ENCODE measurements at regions not wholly inside any gene's neighbourhood (a gene's known extent, or its start where the extent isn't known, plus 50 kb on each side); places are given as distances from the start of the nearest gene placed in this dataset.

DNA sequence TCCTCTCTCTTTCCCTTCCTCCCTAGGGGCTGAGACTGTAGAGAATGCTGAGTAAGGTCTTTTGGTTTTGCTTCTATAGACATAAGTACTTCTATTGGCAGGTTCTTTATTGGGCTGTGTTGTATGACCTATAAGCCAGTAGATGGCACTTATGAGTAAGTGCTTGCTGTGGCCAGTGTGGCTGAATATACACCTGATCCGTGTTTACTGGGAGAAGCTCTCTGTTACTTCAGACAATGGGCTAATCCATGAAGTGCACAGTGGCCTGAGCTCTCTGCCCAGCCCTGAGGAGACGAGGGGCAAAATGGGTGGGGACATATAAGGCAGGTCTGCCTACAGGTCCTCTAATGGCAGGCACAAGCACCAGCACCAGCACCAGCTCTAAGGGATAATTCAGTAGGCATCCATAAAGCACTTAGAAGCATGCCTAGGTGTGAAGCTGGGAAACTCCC is 610.3 kb downstream of the RNF144B start:
- DNase-seq (ENCODE audit: low read depth, low spot score): peak; percentile 15
- Histone ChIP-seq H3K9me3 (ENCODE audit: insufficient read depth, low read length) (no peaks in the 10 kb centered on the region), H3K4me3 (ENCODE audit: insufficient read length, low read depth) (no peak overlapping the region), H3K9ac (ENCODE audit: insufficient read length, low read depth) (no peak overlapping the region), H3K27me3 (ENCODE audit: insufficient read depth, insufficient read length) (no peaks in the 10 kb centered on the region), H3K4me1 (ENCODE audit: insufficient read depth, insufficient read length) (no peaks in the 10 kb centered on the region), H3K36me3 (ENCODE audit: insufficient read depth, insufficient read length, low read length) (no peaks in the 10 kb centered on the region)
- TF ChIP-seq YY1 (IDR thresholded peaks at IDR 0.05; ENCODE audit: insufficient read depth, insufficient read length) (no peak), SUZ12 (IDR thresholded peaks at IDR 0.05; ENCODE audit: extremely low read depth, insufficient read depth, insufficient read length) (no peak), ZNF274 (IDR thresholded peaks at IDR 0.05; ENCODE audit: low read depth, low read length) (no peak)

DNA sequence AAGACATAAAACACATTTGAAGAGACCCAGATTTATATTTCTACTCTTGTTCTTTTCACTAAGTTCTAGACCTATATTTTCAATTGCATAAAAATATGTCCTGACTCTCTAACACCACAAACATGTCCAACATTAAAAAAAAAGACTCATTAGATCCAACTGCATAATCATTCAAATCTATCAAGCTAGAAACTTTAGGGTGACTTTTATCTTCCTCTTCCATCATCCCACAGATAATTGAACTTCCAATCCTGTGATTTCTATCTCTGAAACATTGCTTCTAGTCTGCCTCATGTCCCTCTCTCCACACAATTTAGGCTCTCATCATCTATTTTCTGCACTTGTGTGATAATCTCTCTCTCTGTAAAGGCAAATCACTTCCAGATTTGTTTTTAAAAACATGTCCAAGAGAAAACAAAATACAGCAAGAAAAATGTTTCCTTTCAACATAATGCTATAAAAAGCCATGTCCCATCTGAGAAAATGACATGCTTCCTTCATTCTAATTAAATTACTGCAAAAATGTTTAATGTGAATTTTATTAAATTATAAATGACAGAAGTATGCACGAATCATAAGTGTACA is 615.9 kb downstream of the RNF144B start:
- H3K36me3 ChIP-seq (ENCODE audit: insufficient read depth, insufficient read length, low read length): no peaks in the 10 kb centered on the region
- no peaks in the 10 kb centered on the region for H3K9me3 ChIP-seq (ENCODE audit: insufficient read depth, low read length)
- no peaks in the 10 kb centered on the region for H3K27me3 ChIP-seq (ENCODE audit: insufficient read depth, insufficient read length)
- no peaks in the 10 kb centered on the region for H3K4me1 ChIP-seq (ENCODE audit: insufficient read depth, insufficient read length)
- H3K4me3 ChIP-seq (ENCODE audit: insufficient read length, low read depth): no peak overlapping the region
- H3K9ac ChIP-seq (ENCODE audit: insufficient read length, low read depth): no peak overlapping the region
- TF ChIP-seq SUZ12 (IDR thresholded peaks at IDR 0.05; ENCODE audit: extremely low read depth, insufficient read depth, insufficient read length): no peak
- TF ChIP-seq YY1 (IDR thresholded peaks at IDR 0.05; ENCODE audit: insufficient read depth, insufficient read length): no peak
- TF ChIP-seq ZNF274 (IDR thresholded peaks at IDR 0.05; ENCODE audit: low read depth, low read length): no peak
- DNase-seq (ENCODE audit: low read depth, low spot score): no peak

- Histone ChIP-seq H3K9me3 (ENCODE audit: insufficient read depth, low read length) (no peaks in the 10 kb centered on the region), H3K4me3 (ENCODE audit: insufficient read length, low read depth) (no peak overlapping the region), H3K27me3 (ENCODE audit: insufficient read depth, insufficient read length) (no peaks in the 10 kb centered on the region), H3K4me1 (ENCODE audit: insufficient read depth, insufficient read length) (no peaks in the 10 kb centered on the region), H3K36me3 (ENCODE audit: insufficient read depth, insufficient read length, low read length) (no peaks in the 10 kb centered on the region), H3K9ac (ENCODE audit: insufficient read length, low read depth) (no peak overlapping the region)
- TF ChIP-seq SUZ12 (IDR thresholded peaks at IDR 0.05; ENCODE audit: extremely low read depth, insufficient read depth, insufficient read length): no peak
- TF ChIP-seq YY1 (IDR thresholded peaks at IDR 0.05; ENCODE audit: insufficient read depth, insufficient read length): no peak
- TF ChIP-seq ZNF274 (IDR thresholded peaks at IDR 0.05; ENCODE audit: low read depth, low read length): no peak
- DNase-seq (ENCODE audit: low read depth, low spot score): no peak
These were observed 617.0 kb downstream of the RNF144B start for GRCh38 chr6:19004176-19004575.

DNA sequence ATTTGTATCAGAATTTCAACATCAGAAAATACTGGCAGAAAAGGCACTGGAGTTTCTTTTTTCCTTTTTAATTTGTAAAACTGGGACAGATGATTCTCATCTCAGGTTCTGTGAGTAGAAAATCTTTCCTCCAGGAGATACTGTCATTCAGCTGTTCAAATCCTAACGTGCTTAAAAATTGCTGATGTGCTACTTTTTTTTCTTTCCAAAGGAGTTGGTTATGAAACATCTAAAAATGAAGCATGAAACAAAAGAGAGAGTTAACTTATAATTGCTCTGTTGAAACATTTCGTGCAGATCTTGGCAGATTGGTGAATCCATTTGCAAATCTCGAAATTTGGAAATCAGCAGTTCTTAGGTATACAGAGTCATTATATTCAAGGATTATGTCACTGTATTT is 622.6 kb downstream of the RNF144B start:
- Histone ChIP-seq H3K4me1 (ENCODE audit: insufficient read depth, insufficient read length) (no peaks in the 10 kb centered on the region), H3K9ac (ENCODE audit: insufficient read length, low read depth) (no peak overlapping the region), H3K36me3 (ENCODE audit: insufficient read depth, insufficient read length, low read length) (no peaks in the 10 kb centered on the region), H3K9me3 (ENCODE audit: insufficient read depth, low read length) (no peaks in the 10 kb centered on the region), H3K27me3 (ENCODE audit: insufficient read depth, insufficient read length) (no peaks in the 10 kb centered on the region), H3K4me3 (ENCODE audit: insufficient read length, low read depth) (no peak overlapping the region)
- TF ChIP-seq SUZ12 (IDR thresholded peaks at IDR 0.05; ENCODE audit: extremely low read depth, insufficient read depth, insufficient read length): no peak
- no peak for TF ChIP-seq ZNF274 (IDR thresholded peaks at IDR 0.05; ENCODE audit: low read depth, low read length)
- no peak for TF ChIP-seq YY1 (IDR thresholded peaks at IDR 0.05; ENCODE audit: insufficient read depth, insufficient read length)
- DNase-seq (ENCODE audit: low read depth, low spot score): no peak

- TF ChIP-seq YY1 (IDR thresholded peaks at IDR 0.05; ENCODE audit: insufficient read depth, insufficient read length) (no peak), SUZ12 (IDR thresholded peaks at IDR 0.05; ENCODE audit: extremely low read depth, insufficient read depth, insufficient read length) (no peak), ZNF274 (IDR thresholded peaks at IDR 0.05; ENCODE audit: low read depth, low read length) (no peak)
- Histone ChIP-seq H3K4me1 (ENCODE audit: insufficient read depth, insufficient read length) (no peaks in the 10 kb centered on the region), H3K27me3 (ENCODE audit: insufficient read depth, insufficient read length) (no peaks in the 10 kb centered on the region), H3K36me3 (ENCODE audit: insufficient read depth, insufficient read length, low read length) (no peaks in the 10 kb centered on the region), H3K9ac (ENCODE audit: insufficient read length, low read depth) (no peak overlapping the region), H3K9me3 (ENCODE audit: insufficient read depth, low read length) (no peaks in the 10 kb centered on the region), H3K4me3 (ENCODE audit: insufficient read length, low read depth) (no peak overlapping the region)
- no peak for DNase-seq (ENCODE audit: low read depth, low spot score)
These were observed 626.0 kb downstream of the RNF144B start for GRCh38 chr6:19013026-19013705.

DNA sequence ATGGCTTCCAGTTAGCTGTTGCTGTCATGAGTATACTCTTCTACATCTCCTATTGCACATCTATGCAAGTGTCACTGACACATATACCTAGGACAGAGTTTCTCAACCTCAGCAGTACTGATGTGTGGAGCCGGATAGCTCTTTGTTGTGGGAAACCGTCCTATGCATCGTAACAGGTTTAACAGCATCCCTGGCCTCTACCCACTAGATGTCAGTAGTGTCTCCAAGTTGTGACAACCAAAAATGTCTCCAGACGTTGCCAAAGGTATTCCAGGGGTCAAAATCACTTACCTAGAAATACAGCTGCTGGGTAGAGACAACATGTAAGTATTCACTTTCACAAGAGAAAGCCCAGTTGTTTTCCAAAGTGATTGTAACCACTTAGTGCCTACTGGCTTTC is 637.6 kb downstream of the RNF144B start:
- Histone ChIP-seq H3K9me3 (ENCODE audit: insufficient read depth, low read length) (no peaks in the 10 kb centered on the region), H3K27me3 (ENCODE audit: insufficient read depth, insufficient read length) (no peaks in the 10 kb centered on the region), H3K4me3 (ENCODE audit: insufficient read length, low read depth) (no peak overlapping the region), H3K36me3 (ENCODE audit: insufficient read depth, insufficient read length, low read length) (no peaks in the 10 kb centered on the region), H3K4me1 (ENCODE audit: insufficient read depth, insufficient read length) (no peaks in the 10 kb centered on the region), H3K9ac (ENCODE audit: insufficient read length, low read depth) (no peak overlapping the region)
- peak; percentile 44 for DNase-seq (ENCODE audit: low read depth, low spot score)
- no peak for TF ChIP-seq SUZ12 (IDR thresholded peaks at IDR 0.05; ENCODE audit: extremely low read depth, insufficient read depth, insufficient read length)
- no peak for TF ChIP-seq ZNF274 (IDR thresholded peaks at IDR 0.05; ENCODE audit: low read depth, low read length)
- TF ChIP-seq YY1 (IDR thresholded peaks at IDR 0.05; ENCODE audit: insufficient read depth, insufficient read length): no peak

DNA sequence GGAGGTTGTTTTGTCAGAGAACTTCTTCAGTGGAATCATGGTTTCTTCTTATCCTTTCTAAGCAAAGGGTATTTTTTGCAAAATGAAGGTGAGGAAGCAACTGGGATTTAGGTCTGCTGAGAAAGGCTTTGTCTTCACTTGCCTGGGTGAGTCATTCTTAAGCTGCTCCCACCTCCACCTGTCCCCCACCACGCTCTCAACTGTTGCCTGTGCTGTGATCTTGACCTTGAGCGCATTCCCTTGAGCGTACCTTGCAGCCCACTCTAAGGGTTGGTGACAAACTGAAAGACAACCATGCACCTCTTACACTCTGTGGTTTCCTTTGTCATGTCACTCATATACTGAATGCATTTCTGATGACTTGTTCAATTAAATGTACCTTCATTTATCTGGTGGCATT is 641.1 kb downstream of the RNF144B start:
- Histone ChIP-seq H3K9ac (ENCODE audit: insufficient read length, low read depth) (no peak overlapping the region), H3K4me3 (ENCODE audit: insufficient read length, low read depth) (no peak overlapping the region), H3K9me3 (ENCODE audit: insufficient read depth, low read length) (no peaks in the 10 kb centered on the region), H3K4me1 (ENCODE audit: insufficient read depth, insufficient read length) (no peaks in the 10 kb centered on the region), H3K27me3 (ENCODE audit: insufficient read depth, insufficient read length) (no peaks in the 10 kb centered on the region), H3K36me3 (ENCODE audit: insufficient read depth, insufficient read length, low read length) (no peaks in the 10 kb centered on the region)
- DNase-seq (ENCODE audit: low read depth, low spot score): no peak
- TF ChIP-seq ZNF274 (IDR thresholded peaks at IDR 0.05; ENCODE audit: low read depth, low read length): no peak
- TF ChIP-seq SUZ12 (IDR thresholded peaks at IDR 0.05; ENCODE audit: extremely low read depth, insufficient read depth, insufficient read length): no peak
- TF ChIP-seq YY1 (IDR thresholded peaks at IDR 0.05; ENCODE audit: insufficient read depth, insufficient read length): no peak

Measured in NT2/D1 (cell line).